ENCODE measurements at regions not wholly inside any gene's neighbourhood (a gene's known extent, or its start where the extent isn't known, plus 50 kb on each side); places are given as distances from the start of the nearest gene placed in this dataset.

GRCh38 chr11:107157809-107158187 is 139.5 kb upstream of the GUCY1A2 start:
- no peak overlapping the region for H2BK12ac ChIP-seq (ENCODE audit: low read length in 2 of 2)
- no peak overlapping the region for H3K4ac ChIP-seq (ENCODE audit: low read depth in 1 of 2, low read length in 2 of 2)
- peak; percentile 56 for DNase-seq
- H2BK120ac ChIP-seq (ENCODE audit: low read depth, low read length), result no peak overlapping the region
- H3K4me2 ChIP-seq (ENCODE audit: low read length, poor library complexity, severe bottlenecking), result no peak overlapping the region
- no peak overlapping the region for H3K27ac ChIP-seq (ENCODE audit: low read length, poor library complexity, severe bottlenecking)
- no peaks in the 10 kb centered on the region for H3K9me3 ChIP-seq (ENCODE audit: control insufficient read depth, low read length)
- H3K9ac ChIP-seq (ENCODE audit: low read length), result no peak overlapping the region
- H2BK15ac ChIP-seq (ENCODE audit: low read depth, poor library complexity, severe bottlenecking), result no peak overlapping the region
- H3K4me1 ChIP-seq (ENCODE audit: control insufficient read depth, insufficient read depth, low read depth, low read length), result no peaks in the 10 kb centered on the region
- 30% methylated on average over 1 of the region's 1 CpG for WGBS
- no peak overlapping the region for H3K4me3 ChIP-seq (ENCODE audit: insufficient read depth in 1 of 2, low read depth in 1 of 2, low read length in 2 of 2)
- no peak overlapping the region for H4K91ac ChIP-seq (ENCODE audit: low read length)
- no peaks in the 10 kb centered on the region for H3K36me3 ChIP-seq (ENCODE audit: control insufficient read depth in 1 of 2, insufficient read depth in 2 of 2, low read depth in 1 of 2, low read length in 2 of 2)
- H2AK5ac ChIP-seq (ENCODE audit: low read length, severe bottlenecking), result no peak overlapping the region
- H2AFZ ChIP-seq (ENCODE audit: low read depth, low read length), result no peak overlapping the region
- H2BK5ac ChIP-seq (ENCODE audit: low read depth, low read length, poor library complexity, severe bottlenecking), result no peak overlapping the region
- no peak overlapping the region for H3K18ac ChIP-seq (ENCODE audit: low read depth in 1 of 2, low read length in 2 of 2)
- no peaks in the 10 kb centered on the region for H3K27me3 ChIP-seq (ENCODE audit: control insufficient read depth in 1 of 2, insufficient read depth in 1 of 2, low read length in 2 of 2)
- no peak overlapping the region for H4K8ac ChIP-seq (ENCODE audit: low read length)
- H3K79me1 ChIP-seq (replicated peaks; ENCODE audit: low read length, poor library complexity, severe bottlenecking), result no peaks in the 10 kb centered on the region
- H3K23ac ChIP-seq (ENCODE audit: low read length in 2 of 2), result no peak overlapping the region
- no peak overlapping the region for H3K14ac ChIP-seq (ENCODE audit: low read length in 2 of 2)

DNA sequence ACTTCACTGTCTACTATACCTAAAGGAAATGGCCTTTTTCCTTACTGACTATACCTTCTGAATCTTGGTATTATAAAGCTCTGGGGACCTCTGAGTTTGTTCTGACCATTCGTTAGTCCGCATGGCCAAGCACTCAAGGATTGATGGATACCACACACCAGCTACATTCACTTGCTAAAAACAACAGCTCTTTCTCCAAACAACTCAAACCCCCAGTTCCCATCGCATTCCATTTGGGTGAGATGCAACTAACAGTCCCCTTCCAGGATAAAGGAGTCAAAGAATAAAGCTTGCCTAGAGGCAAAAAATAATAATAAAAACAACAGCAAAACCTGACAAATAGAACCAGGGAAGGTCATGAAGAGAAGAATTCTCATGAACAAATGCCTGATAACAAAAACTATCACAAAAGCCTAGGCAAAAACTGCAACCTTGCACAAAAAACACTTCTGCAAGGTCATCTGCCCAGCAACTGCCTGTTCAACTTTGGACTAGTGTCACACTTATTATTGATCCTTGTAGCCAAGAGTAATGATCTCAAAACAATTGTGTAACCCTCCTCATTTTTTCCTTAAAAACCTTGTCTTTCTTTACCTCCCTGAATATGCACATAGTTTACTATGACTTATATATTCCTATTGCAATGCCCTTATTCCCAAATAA is 139.0 kb upstream of the GUCY1A2 start:
- H3K27me3 ChIP-seq (ENCODE audit: control insufficient read depth in 1 of 2, insufficient read depth in 1 of 2, low read length in 2 of 2), result no peaks in the 10 kb centered on the region
- H4K91ac ChIP-seq (ENCODE audit: low read length), result no peak overlapping the region
- H2AK5ac ChIP-seq (ENCODE audit: low read length, severe bottlenecking), result no peak overlapping the region
- no peak overlapping the region for H2BK12ac ChIP-seq (ENCODE audit: low read length in 2 of 2)
- H2BK120ac ChIP-seq (ENCODE audit: low read depth, low read length), result no peak overlapping the region
- no peak overlapping the region for H3K9ac ChIP-seq (ENCODE audit: low read length)
- H3K4me3 ChIP-seq (ENCODE audit: insufficient read depth in 1 of 2, low read depth in 1 of 2, low read length in 2 of 2), result no peak overlapping the region
- H2AFZ ChIP-seq (ENCODE audit: low read depth, low read length), result no peak overlapping the region
- H2BK5ac ChIP-seq (ENCODE audit: low read depth, low read length, poor library complexity, severe bottlenecking), result no peak overlapping the region
- H3K36me3 ChIP-seq (ENCODE audit: control insufficient read depth in 1 of 2, insufficient read depth in 2 of 2, low read depth in 1 of 2, low read length in 2 of 2), result no peaks in the 10 kb centered on the region
- no peak overlapping the region for H3K27ac ChIP-seq (ENCODE audit: low read length, poor library complexity, severe bottlenecking)
- peak; percentile 56 for DNase-seq
- no peak overlapping the region for H2BK15ac ChIP-seq (ENCODE audit: low read depth, poor library complexity, severe bottlenecking)
- no peak overlapping the region for H3K4ac ChIP-seq (ENCODE audit: low read depth in 1 of 2, low read length in 2 of 2)
- H3K79me1 ChIP-seq (replicated peaks; ENCODE audit: low read length, poor library complexity, severe bottlenecking), result no peaks in the 10 kb centered on the region
- no peak overlapping the region for H3K23ac ChIP-seq (ENCODE audit: low read length in 2 of 2)
- H3K4me1 ChIP-seq (ENCODE audit: control insufficient read depth, insufficient read depth, low read depth, low read length), result no peaks in the 10 kb centered on the region
- H3K14ac ChIP-seq (ENCODE audit: low read length in 2 of 2), result no peak overlapping the region
- H4K8ac ChIP-seq (ENCODE audit: low read length), result no peak overlapping the region
- no peak overlapping the region for H3K18ac ChIP-seq (ENCODE audit: low read depth in 1 of 2, low read length in 2 of 2)
- H3K4me2 ChIP-seq (ENCODE audit: low read length, poor library complexity, severe bottlenecking), result no peak overlapping the region
- WGBS, result 21% methylated on average over 3 of the region's 3 CpGs
- H3K9me3 ChIP-seq (ENCODE audit: control insufficient read depth, low read length), result no peaks in the 10 kb centered on the region

DNA sequence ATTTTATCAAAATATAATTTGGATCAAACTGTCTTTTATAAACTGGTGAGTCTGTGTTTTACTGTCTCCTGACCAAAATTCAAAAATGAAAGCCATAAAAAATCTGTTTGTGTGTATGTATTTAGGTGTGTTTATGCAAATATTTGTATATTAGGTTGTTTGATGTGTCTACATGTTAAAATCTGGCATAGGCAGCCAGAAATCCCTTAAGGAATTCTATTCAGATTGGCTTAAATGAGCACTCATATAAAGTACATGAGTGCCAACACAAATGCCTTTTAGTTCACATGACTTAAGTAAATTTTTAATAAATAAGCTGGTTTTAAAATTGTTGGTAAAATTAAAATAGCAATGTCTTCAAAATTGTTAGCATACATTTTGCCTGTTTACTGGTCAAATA is 133.3 kb upstream of the GUCY1A2 start:
- H3K79me1 ChIP-seq (replicated peaks; ENCODE audit: low read length, poor library complexity, severe bottlenecking), result no peaks in the 10 kb centered on the region
- no peak overlapping the region for H2BK15ac ChIP-seq (ENCODE audit: low read depth, poor library complexity, severe bottlenecking)
- no peak overlapping the region for H3K23ac ChIP-seq (ENCODE audit: low read length in 2 of 2)
- H4K91ac ChIP-seq (ENCODE audit: low read length), result no peak overlapping the region
- no peak overlapping the region for H3K4ac ChIP-seq (ENCODE audit: low read depth in 1 of 2, low read length in 2 of 2)
- no peak for DNase-seq
- H3K9me3 ChIP-seq (ENCODE audit: control insufficient read depth, low read length), result peaks cover 3% of the 10 kb centered on the region
- H3K4me3 ChIP-seq (ENCODE audit: insufficient read depth in 1 of 2, low read depth in 1 of 2, low read length in 2 of 2), result no peak overlapping the region
- no peaks in the 10 kb centered on the region for H3K36me3 ChIP-seq (ENCODE audit: control insufficient read depth in 1 of 2, insufficient read depth in 2 of 2, low read depth in 1 of 2, low read length in 2 of 2)
- no peak overlapping the region for H3K9ac ChIP-seq (ENCODE audit: low read length)
- no peak overlapping the region for H2BK5ac ChIP-seq (ENCODE audit: low read depth, low read length, poor library complexity, severe bottlenecking)
- H2AK5ac ChIP-seq (ENCODE audit: low read length, severe bottlenecking), result no peak overlapping the region
- no peaks in the 10 kb centered on the region for H3K27me3 ChIP-seq (ENCODE audit: control insufficient read depth in 1 of 2, insufficient read depth in 1 of 2, low read length in 2 of 2)
- no peak overlapping the region for H3K18ac ChIP-seq (ENCODE audit: low read depth in 1 of 2, low read length in 2 of 2)
- H2BK12ac ChIP-seq (ENCODE audit: low read length in 2 of 2), result no peak overlapping the region
- H2AFZ ChIP-seq (ENCODE audit: low read depth, low read length), result no peak overlapping the region
- H4K8ac ChIP-seq (ENCODE audit: low read length), result no peak overlapping the region
- H3K4me1 ChIP-seq (ENCODE audit: control insufficient read depth, insufficient read depth, low read depth, low read length), result no peaks in the 10 kb centered on the region
- H3K4me2 ChIP-seq (ENCODE audit: low read length, poor library complexity, severe bottlenecking), result no peak overlapping the region
- H3K14ac ChIP-seq (ENCODE audit: low read length in 2 of 2), result no peak overlapping the region
- H2BK120ac ChIP-seq (ENCODE audit: low read depth, low read length), result no peak overlapping the region
- H3K27ac ChIP-seq (ENCODE audit: low read length, poor library complexity, severe bottlenecking), result no peak overlapping the region

DNA sequence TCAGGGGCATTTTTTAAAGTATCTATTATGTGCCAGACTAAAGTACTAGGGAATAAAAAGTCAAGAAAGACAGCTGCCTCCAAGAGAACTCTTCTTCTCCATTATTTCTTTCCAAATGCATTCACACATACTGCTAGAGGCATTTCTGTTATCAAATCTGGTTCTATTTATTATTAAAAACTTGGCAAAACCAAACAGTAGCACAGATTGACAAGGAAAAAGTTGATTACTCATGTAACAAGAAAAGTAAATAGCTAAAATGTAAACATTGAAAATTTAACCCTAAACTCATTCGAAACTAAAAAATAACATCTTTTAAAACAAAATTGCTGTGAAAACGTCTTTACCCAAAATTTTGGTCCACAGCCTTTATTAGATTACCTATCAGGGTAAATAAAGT is 132.9 kb upstream of the GUCY1A2 start:
- no peak overlapping the region for H3K4me2 ChIP-seq (ENCODE audit: low read length, poor library complexity, severe bottlenecking)
- H4K8ac ChIP-seq (ENCODE audit: low read length), result no peak overlapping the region
- no peak overlapping the region for H3K4me3 ChIP-seq (ENCODE audit: insufficient read depth in 1 of 2, low read depth in 1 of 2, low read length in 2 of 2)
- no peak overlapping the region for H2BK5ac ChIP-seq (ENCODE audit: low read depth, low read length, poor library complexity, severe bottlenecking)
- H3K14ac ChIP-seq (ENCODE audit: low read length in 2 of 2), result no peak overlapping the region
- no peak overlapping the region for H2AFZ ChIP-seq (ENCODE audit: low read depth, low read length)
- no peak for DNase-seq
- no peak overlapping the region for H3K23ac ChIP-seq (ENCODE audit: low read length in 2 of 2)
- no peaks in the 10 kb centered on the region for H3K79me1 ChIP-seq (replicated peaks; ENCODE audit: low read length, poor library complexity, severe bottlenecking)
- H3K4ac ChIP-seq (ENCODE audit: low read depth in 1 of 2, low read length in 2 of 2), result no peak overlapping the region
- H2BK12ac ChIP-seq (ENCODE audit: low read length in 2 of 2), result no peak overlapping the region
- H2AK5ac ChIP-seq (ENCODE audit: low read length, severe bottlenecking), result no peak overlapping the region
- H3K9me3 ChIP-seq (ENCODE audit: control insufficient read depth, low read length), result peaks cover 3% of the 10 kb centered on the region
- H3K9ac ChIP-seq (ENCODE audit: low read length), result no peak overlapping the region
- no peak overlapping the region for H3K18ac ChIP-seq (ENCODE audit: low read depth in 1 of 2, low read length in 2 of 2)
- no peak overlapping the region for H2BK120ac ChIP-seq (ENCODE audit: low read depth, low read length)
- H3K27ac ChIP-seq (ENCODE audit: low read length, poor library complexity, severe bottlenecking), result no peak overlapping the region
- no peak overlapping the region for H4K91ac ChIP-seq (ENCODE audit: low read length)
- H3K27me3 ChIP-seq (ENCODE audit: control insufficient read depth in 1 of 2, insufficient read depth in 1 of 2, low read length in 2 of 2), result no peaks in the 10 kb centered on the region
- 71% methylated on average over 2 of the region's 2 CpGs for WGBS
- no peak overlapping the region for H2BK15ac ChIP-seq (ENCODE audit: low read depth, poor library complexity, severe bottlenecking)
- H3K36me3 ChIP-seq (ENCODE audit: control insufficient read depth in 1 of 2, insufficient read depth in 2 of 2, low read depth in 1 of 2, low read length in 2 of 2), result no peaks in the 10 kb centered on the region
- no peaks in the 10 kb centered on the region for H3K4me1 ChIP-seq (ENCODE audit: control insufficient read depth, insufficient read depth, low read depth, low read length)

All from mesenchymal stem cell (in vitro differentiated cells and primary cell).